Gastrocnemius medialis (tissue), 4 donors: ENCODE measurements at regions not wholly inside any gene's neighbourhood (a gene's known extent, or its start where the extent isn't known, plus 50 kb on each side); places are given as distances from the start of the nearest gene placed in this dataset.

Experiments used
- POLR2A ChIP-seq, 2 donors: fragments of 450-650 bp; IDR thresholded peaks; one replicate each; pipeline ENCODE4 v1.6.1; 2017; ENCODE audit warnings: antibody characterized with exemption in 2 of 2, mild to moderate bottlenecking in 2 of 2, moderate library complexity in 2 of 2
- TF ChIP-seq, protein P1 (sequence below), 5 experiments: fragments of 450-650 bp in 3 of 5; fragments of 200-600 bp in 2 of 5; sonication (generic) in 2 of 5; IDR thresholded peaks in 4 of 5; conservative IDR thresholded peaks in 1 of 5; 1 replicate in 4 of 5; 2 replicates in 1 of 5; pipeline ENCODE4 v1.5.1; 2016 to 2019; ENCODE audit warnings: antibody characterized with exemption in 5 of 5, mild to moderate bottlenecking in 3 of 5, moderate library complexity in 3 of 5

DNA sequence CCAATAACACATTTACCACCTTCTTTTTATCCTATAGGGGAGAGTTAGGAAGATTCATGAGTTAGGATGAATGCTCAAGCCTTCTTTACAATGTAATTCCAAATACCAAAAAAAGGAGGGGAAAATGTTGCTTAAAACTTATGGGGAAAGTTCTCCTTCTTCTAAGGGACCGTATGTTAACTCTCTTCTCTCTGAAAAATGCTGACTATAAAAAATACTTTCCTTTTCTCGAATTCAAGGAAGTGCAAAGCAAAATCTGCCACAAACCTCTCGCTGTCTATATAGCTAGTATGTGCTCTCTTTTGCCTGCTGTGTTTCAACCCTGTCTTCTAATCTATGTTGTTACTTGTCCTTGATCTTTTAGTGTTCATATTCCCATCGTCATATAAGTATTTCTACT, 768.6 kb upstream of the C9orf72 start:
- TF ChIP-seq, protein P1, sequence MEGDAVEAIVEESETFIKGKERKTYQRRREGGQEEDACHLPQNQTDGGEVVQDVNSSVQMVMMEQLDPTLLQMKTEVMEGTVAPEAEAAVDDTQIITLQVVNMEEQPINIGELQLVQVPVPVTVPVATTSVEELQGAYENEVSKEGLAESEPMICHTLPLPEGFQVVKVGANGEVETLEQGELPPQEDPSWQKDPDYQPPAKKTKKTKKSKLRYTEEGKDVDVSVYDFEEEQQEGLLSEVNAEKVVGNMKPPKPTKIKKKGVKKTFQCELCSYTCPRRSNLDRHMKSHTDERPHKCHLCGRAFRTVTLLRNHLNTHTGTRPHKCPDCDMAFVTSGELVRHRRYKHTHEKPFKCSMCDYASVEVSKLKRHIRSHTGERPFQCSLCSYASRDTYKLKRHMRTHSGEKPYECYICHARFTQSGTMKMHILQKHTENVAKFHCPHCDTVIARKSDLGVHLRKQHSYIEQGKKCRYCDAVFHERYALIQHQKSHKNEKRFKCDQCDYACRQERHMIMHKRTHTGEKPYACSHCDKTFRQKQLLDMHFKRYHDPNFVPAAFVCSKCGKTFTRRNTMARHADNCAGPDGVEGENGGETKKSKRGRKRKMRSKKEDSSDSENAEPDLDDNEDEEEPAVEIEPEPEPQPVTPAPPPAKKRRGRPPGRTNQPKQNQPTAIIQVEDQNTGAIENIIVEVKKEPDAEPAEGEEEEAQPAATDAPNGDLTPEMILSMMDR (IDR thresholded peaks at IDR 0.05 in 4 of 5, conservative IDR thresholded peaks at IDR 0.05 in 1 of 5), result no peak
- no peak for TF ChIP-seq POLR2A (IDR thresholded peaks at IDR 0.05)
